A673 (cell line): ENCODE measurements at regions not wholly inside any gene's neighbourhood (a gene's known extent, or its start where the extent isn't known, plus 50 kb on each side); places are given as distances from the start of the nearest gene placed in this dataset.
"Not testable (repeated sequence)": the region's sequence is repeated elsewhere in the genome, so short reads cannot be mapped to it uniquely, and the experiment has no call there.

Source experiments
- BruUV-seq: library from RNA; stranded (reverse); fragments of 400-500 nt; replicated peaks from 2 replicates; lab custom pipeline; 2021; lab: Mats Ljungman, UMichigan
- CTCF ChIA-PET: fragments of 300-600 bp; sonication (Branson Sonifier 250); formaldehyde crosslinking; loops from one replicate; lab custom pipeline; 2022; ENCODE audit warnings: antibody characterized with exemption; lab: Charles Lee
- POLR2A ChIA-PET: fragments of 300-600 bp; sonication (Branson Sonifier 250); formaldehyde crosslinking; loops from one replicate; lab custom pipeline; 2022; ENCODE audit warnings: antibody characterized with exemption; ENCODE audit not compliant: low non-redundant PET; lab: Charles Lee
- DNase-seq: peaks from one replicate; pipeline ENCODE4 v3.0.0-alpha.2; 2015; ENCODE audit warnings: low spot score
- H3K27ac ChIP-seq: fragments of 200-600 bp; sonication (generic); 2 replicates; pipeline ENCODE4 v1.5.1; 2016; ENCODE audit warnings: mixed run types, low read depth, mild to moderate bottlenecking, mixed read lengths, antibody characterized with exemption, low read length; ENCODE audit not compliant: poor library complexity, severe bottlenecking
- H3K27me3 ChIP-seq: fragments of 200-600 bp; sonication (generic); replicated peaks from 2 replicates; pipeline ENCODE4 v1.6.1; 2017; ENCODE audit warnings: mixed run types, low read depth, mild to moderate bottlenecking, mixed read lengths, antibody characterized with exemption, low read length; ENCODE audit not compliant: insufficient read depth, poor library complexity
- H3K36me3 ChIP-seq: fragments of 200-600 bp; sonication (generic); 2 replicates; pipeline ENCODE4 v1.6.1; 2016; ENCODE audit warnings: mixed run types, mild to moderate bottlenecking, mixed read lengths, antibody characterized with exemption, low read length; ENCODE audit not compliant: insufficient read depth, poor library complexity, severe bottlenecking
- H3K4me1 ChIP-seq: fragments of 200-600 bp; sonication (generic); 2 replicates; pipeline ENCODE4 v1.6.1; 2017; ENCODE audit warnings: mixed run types, mild to moderate bottlenecking, mixed read lengths, antibody characterized with exemption, low read length; ENCODE audit not compliant: insufficient read depth, poor library complexity, severe bottlenecking
- H3K4me3 ChIP-seq: fragments of 200-600 bp; sonication (generic); 2 replicates; pipeline ENCODE4 v1.5.1; 2016; ENCODE audit warnings: low read depth, mixed run types, mild to moderate bottlenecking, mixed read lengths, low read length; ENCODE audit not compliant: poor library complexity, severe bottlenecking
- H3K9me3 ChIP-seq: fragments of 200-600 bp; sonication (generic); 2 replicates; pipeline ENCODE4 v1.6.1; 2016; ENCODE audit warnings: mixed run types, low read depth, mild to moderate bottlenecking, mixed read lengths, antibody characterized with exemption, low read length; ENCODE audit not compliant: poor library complexity, severe bottlenecking
- EZH2 ChIP-seq: fragments of 200-600 bp; sonication (generic); IDR thresholded peaks from 2 replicates; pipeline ENCODE4 v1.6.1; 2017; ENCODE audit warnings: borderline replicate concordance, low read depth, mild to moderate bottlenecking, mixed read lengths, antibody characterized with exemption, low read length; ENCODE audit not compliant: poor library complexity, severe bottlenecking
- intact Hi-C: fragments of 100-400 bp; cut with micrococcal nuclease; formaldehyde crosslinking; loops from one replicate; pipeline ENCODE4 v1.10.0; 2022; ENCODE audit not compliant: unreplicated experiment
- TF ChIP-seq, protein P1 (sequence below): fragments of 300-800, 200-600 bp; sonication (generic); conservative IDR thresholded peaks from 2 replicates; pipeline ENCODE4 v1.5.1; 2017; ENCODE audit warnings: low read depth, mild to moderate bottlenecking, antibody characterized with exemption, low read length, moderate library complexity, mixed read lengths

GRCh38 chr10:22119575-22119974 lies 98.2 kb downstream of the EBLN1 start:
- H3K27me3 ChIP-seq = peaks cover 10% of the 10 kb centered on the region
- H3K4me3 ChIP-seq, POLR2A ChIA-PET, H3K9me3 ChIP-seq, H3K4me1 ChIP-seq, DNase-seq, intact Hi-C loops, H3K27ac ChIP-seq, H3K36me3 ChIP-seq, BruUV-seq, CTCF ChIA-PET: not testable (repeated sequence)

DNA sequence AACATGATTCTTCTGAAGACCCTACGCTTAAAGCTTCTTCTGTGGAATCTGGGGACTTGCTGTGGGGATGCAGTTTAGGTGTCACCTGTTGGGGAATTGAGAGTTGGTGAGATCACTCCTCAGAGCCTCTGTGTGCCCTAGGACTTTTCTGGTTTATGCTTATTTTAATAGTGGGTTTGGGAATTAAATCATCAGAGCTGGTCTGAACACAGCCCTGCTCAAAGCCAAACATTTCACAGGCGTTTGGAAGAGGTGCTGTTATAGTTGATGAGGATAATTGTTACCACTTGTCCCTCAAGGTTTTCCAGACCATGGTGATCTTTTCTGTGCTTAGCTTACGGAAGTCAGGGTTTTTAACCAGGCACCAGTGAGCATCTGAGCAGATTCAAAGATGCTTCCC lies 106.1 kb downstream of the EBLN1 start:
- Histone ChIP-seq H3K4me3 (no peak overlapping the region), H3K27ac (no peak overlapping the region), H3K27me3 (no peaks in the 10 kb centered on the region), H3K9me3 (no peaks in the 10 kb centered on the region), H3K4me1 (no peaks in the 10 kb centered on the region), H3K36me3 (no peaks in the 10 kb centered on the region)
- intact Hi-C loops = no loop called here
- no peak for TF ChIP-seq EZH2
- TF ChIP-seq, protein P1, sequence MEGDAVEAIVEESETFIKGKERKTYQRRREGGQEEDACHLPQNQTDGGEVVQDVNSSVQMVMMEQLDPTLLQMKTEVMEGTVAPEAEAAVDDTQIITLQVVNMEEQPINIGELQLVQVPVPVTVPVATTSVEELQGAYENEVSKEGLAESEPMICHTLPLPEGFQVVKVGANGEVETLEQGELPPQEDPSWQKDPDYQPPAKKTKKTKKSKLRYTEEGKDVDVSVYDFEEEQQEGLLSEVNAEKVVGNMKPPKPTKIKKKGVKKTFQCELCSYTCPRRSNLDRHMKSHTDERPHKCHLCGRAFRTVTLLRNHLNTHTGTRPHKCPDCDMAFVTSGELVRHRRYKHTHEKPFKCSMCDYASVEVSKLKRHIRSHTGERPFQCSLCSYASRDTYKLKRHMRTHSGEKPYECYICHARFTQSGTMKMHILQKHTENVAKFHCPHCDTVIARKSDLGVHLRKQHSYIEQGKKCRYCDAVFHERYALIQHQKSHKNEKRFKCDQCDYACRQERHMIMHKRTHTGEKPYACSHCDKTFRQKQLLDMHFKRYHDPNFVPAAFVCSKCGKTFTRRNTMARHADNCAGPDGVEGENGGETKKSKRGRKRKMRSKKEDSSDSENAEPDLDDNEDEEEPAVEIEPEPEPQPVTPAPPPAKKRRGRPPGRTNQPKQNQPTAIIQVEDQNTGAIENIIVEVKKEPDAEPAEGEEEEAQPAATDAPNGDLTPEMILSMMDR = no peak
- ChIA-PET CTCF (no interaction called here), POLR2A (no interaction called here)
- DNase-seq = no peak
- BruUV-seq = no TSS peak

- TF ChIP-seq, protein P1 = no peak
- no peak for TF ChIP-seq EZH2
- POLR2A ChIA-PET = no interaction called here
- Histone ChIP-seq H3K9me3 (no peaks in the 10 kb centered on the region), H3K27me3 (no peaks in the 10 kb centered on the region), H3K36me3 (no peaks in the 10 kb centered on the region), H3K27ac (no peak overlapping the region), H3K4me1 (no peaks in the 10 kb centered on the region), H3K4me3 (no peak overlapping the region)
- no peak for DNase-seq
- CTCF ChIA-PET = no interaction called here
- intact Hi-C loops = no loop called here
- BruUV-seq = no TSS peak
These were observed 106.6 kb downstream of the EBLN1 start for GRCh38 chr10:22111260-22111659.

DNA sequence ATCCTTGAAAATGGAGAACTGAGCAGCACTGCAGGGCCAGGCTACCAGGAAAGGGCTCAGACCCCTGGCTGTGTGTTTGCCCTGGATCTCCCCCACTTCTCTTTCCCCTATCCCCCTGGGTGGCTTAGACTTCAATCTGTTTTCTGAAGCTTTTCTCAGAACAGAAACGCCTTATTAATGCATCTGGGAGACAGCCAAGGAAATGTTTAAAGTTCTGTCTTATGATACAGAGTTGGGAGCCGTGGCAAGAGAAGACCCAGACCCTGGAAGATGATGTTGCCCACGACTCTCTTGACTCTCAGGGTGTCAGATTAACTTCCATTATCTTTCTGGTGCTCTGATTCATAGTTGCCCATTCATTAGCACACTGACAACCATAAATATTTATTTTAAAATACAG lies 107.1 kb downstream of the EBLN1 start:
- Histone ChIP-seq H3K9me3 (no peaks in the 10 kb centered on the region), H3K27me3 (no peaks in the 10 kb centered on the region), H3K27ac (no peak overlapping the region), H3K36me3 (no peaks in the 10 kb centered on the region), H3K4me3 (no peak overlapping the region), H3K4me1 (no peaks in the 10 kb centered on the region)
- CTCF ChIA-PET = no interaction called here
- BruUV-seq = no TSS peak
- no peak for DNase-seq
- POLR2A ChIA-PET = no interaction called here
- TF ChIP-seq EZH2 = no peak
- TF ChIP-seq, protein P1 = no peak
- intact Hi-C loops = no loop called here
